Right atrium auricular region (tissue), 2 donors: ENCODE measurements at regions not wholly inside any gene's neighbourhood (a gene's known extent, or its start where the extent isn't known, plus 50 kb on each side); places are given as distances from the start of the nearest gene placed in this dataset.

ENCODE experiments used
- DNase-seq: peaks from one replicate; pipeline ENCODE4 v3.0.0-alpha.2; 2019; ENCODE audit warnings: low spot score
- H3K27ac ChIP-seq, 2 donors: fragments of 200-600 bp; sonication (generic); 1 replicate in 1 of 2; 2 replicates in 1 of 2; pipeline ENCODE4 v1.5.1; 2016 to 2019
- H3K27me3 ChIP-seq, 2 donors: fragments of 200-600 bp; sonication (generic); one replicate each; pipeline versions ENCODE4 v1.5.1 to v1.6.0; 2017 to 2019
- H3K36me3 ChIP-seq: fragments of 200-600 bp; sonication (generic); one replicate; pipeline ENCODE4 v1.5.1; 2016
- H3K4me1 ChIP-seq, 2 donors: fragments of 200-600 bp; sonication (generic); one replicate each; pipeline versions ENCODE4 v1.5.1 to v1.6.0; 2017 to 2019
- H3K4me3 ChIP-seq, 2 donors: fragments of 200-600 bp; sonication (generic); 1 replicate in 1 of 2; 2 replicates in 1 of 2; pipeline ENCODE4 v1.5.1; 2017 to 2019; ENCODE audit warnings: mild to moderate bottlenecking in 1 of 2, moderate library complexity in 1 of 2
- H3K9me3 ChIP-seq, 2 donors: fragments of 200-600 bp; sonication (generic); one replicate each; pipeline ENCODE4 v1.5.1; 2019
- TF ChIP-seq, protein P1 (sequence below), 2 donors: fragments of 200-600 bp; sonication (generic); IDR thresholded peaks; one replicate each; pipeline ENCODE4 v1.5.1; 2019; ENCODE audit warnings: antibody characterized with exemption in 2 of 2

DNA sequence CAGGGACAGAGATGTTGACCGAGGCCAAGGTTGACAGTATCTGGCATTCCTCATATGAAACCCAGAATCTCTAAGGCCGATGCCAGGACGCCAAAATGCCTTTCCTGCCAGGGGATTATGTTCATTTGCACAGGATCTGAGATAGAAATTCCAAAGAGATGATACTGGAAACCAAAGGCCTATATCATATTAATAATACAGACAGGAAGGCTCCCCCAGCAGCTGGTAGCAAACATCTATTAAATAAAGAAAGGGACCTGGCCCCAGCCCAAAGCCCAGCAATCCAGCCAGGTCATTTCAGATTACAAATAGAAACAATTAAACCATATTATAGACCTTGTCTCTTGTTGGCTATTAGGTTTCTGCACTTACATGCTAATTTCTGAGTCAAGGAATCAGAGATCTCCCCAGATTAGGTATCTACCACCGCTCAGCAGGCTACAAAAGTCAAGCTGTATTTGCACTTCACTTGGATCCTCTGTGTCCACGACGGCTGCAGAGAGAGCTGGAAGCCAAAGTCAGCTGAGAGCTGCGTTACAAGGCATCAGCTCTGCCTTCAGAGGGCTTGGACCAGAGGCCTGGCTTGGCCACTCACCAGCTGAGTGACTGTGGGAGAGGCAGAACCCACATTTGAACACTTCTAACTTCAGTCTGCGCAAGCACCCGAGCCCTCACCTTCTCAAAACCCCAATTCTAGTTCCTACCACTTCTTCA is 269.3 kb upstream of the SIX2 start:
- no peak overlapping the region for H3K27ac ChIP-seq
- TF ChIP-seq, protein P1, sequence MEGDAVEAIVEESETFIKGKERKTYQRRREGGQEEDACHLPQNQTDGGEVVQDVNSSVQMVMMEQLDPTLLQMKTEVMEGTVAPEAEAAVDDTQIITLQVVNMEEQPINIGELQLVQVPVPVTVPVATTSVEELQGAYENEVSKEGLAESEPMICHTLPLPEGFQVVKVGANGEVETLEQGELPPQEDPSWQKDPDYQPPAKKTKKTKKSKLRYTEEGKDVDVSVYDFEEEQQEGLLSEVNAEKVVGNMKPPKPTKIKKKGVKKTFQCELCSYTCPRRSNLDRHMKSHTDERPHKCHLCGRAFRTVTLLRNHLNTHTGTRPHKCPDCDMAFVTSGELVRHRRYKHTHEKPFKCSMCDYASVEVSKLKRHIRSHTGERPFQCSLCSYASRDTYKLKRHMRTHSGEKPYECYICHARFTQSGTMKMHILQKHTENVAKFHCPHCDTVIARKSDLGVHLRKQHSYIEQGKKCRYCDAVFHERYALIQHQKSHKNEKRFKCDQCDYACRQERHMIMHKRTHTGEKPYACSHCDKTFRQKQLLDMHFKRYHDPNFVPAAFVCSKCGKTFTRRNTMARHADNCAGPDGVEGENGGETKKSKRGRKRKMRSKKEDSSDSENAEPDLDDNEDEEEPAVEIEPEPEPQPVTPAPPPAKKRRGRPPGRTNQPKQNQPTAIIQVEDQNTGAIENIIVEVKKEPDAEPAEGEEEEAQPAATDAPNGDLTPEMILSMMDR (IDR thresholded peaks at IDR 0.05), result no peak
- H3K27me3 ChIP-seq, result no peaks in the 10 kb centered on the region
- DNase-seq, result no peak
- no peaks in the 10 kb centered on the region for H3K4me1 ChIP-seq
- no peak overlapping the region for H3K4me3 ChIP-seq
- H3K36me3 ChIP-seq, result no peaks in the 10 kb centered on the region
- H3K9me3 ChIP-seq, result no peaks in the 10 kb centered on the region

DNA sequence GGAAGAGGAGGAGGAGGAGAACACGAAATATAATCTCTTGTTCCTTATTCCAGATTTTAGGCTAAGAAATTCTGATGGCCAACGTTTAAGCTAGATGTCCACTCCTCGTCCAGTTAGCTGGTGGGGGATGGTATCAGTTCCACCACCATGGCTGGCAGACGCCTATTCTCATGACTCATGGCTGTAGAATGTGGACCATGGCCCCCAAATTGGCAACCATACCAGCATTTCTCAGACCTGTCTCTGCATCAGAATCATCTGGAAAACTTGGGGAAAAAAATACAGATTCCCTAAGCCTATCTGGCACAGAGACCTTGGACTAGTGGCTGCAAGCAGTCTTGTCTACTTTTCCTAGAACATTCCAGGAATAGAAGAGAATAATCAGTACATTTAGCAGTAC is 267.7 kb upstream of the SIX2 start:
- no peaks in the 10 kb centered on the region for H3K9me3 ChIP-seq
- no peaks in the 10 kb centered on the region for H3K4me1 ChIP-seq
- TF ChIP-seq, protein P1 (IDR thresholded peaks at IDR 0.05), result no peak
- H3K27ac ChIP-seq, result no peak overlapping the region
- H3K27me3 ChIP-seq, result no peaks in the 10 kb centered on the region
- H3K4me3 ChIP-seq, result no peak overlapping the region
- no peak for DNase-seq
- no peaks in the 10 kb centered on the region for H3K36me3 ChIP-seq

DNA sequence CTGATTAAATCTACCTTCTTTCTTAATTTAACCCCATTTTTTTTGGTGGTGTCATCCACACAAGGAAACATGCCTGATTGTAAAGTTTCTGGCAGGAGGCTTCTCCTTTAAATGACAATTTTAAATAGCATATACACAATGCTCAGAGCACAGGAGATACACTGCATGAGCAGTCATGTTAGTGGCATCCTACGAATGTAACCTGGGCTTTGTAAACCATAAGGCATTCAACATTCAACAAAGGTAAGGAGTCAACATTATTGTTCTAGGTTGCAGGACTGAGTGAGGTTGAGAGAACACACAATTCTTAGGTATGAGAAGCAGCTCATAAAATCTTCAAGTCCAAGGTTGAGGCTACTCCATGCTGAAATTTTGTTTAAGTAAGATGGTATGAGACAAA is 266.6 kb upstream of the SIX2 start:
- H3K4me3 ChIP-seq, result no peak overlapping the region
- no peak overlapping the region for H3K27ac ChIP-seq
- no peaks in the 10 kb centered on the region for H3K36me3 ChIP-seq
- no peak for DNase-seq
- H3K4me1 ChIP-seq, result no peaks in the 10 kb centered on the region
- H3K9me3 ChIP-seq, result no peaks in the 10 kb centered on the region
- TF ChIP-seq, protein P1 (IDR thresholded peaks at IDR 0.05), result no peak
- no peaks in the 10 kb centered on the region for H3K27me3 ChIP-seq

DNA sequence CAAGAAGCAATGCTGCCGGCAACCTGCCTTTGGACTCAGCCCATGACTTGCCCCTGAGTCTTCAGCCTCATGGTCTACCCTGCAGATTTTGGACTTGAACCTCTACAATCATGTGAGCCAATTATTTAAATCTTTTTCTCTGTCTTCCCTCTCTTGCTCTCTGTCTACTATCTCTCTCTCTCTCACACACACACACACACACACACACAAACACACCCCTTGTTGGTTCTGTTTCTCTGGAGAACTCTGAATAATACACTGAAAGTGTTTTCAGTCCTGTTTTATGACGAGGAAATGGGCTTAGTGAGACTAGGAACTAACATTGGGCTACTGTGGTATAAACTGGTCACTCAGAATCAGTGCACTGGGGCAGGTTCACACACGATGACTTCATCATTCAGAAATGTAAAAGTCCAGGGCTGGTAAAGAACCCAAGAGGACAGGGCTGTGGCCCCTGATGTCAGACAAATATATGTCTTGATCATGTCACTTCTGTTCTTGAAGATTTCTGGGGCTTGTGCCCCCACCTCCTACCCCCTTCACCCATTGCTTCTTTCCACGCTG is 266.1 kb upstream of the SIX2 start:
- Histone ChIP-seq H3K4me1 (no peaks in the 10 kb centered on the region), H3K27ac (no peak overlapping the region), H3K36me3 (no peaks in the 10 kb centered on the region), H3K9me3 (no peaks in the 10 kb centered on the region), H3K4me3 (no peak overlapping the region), H3K27me3 (no peaks in the 10 kb centered on the region)
- DNase-seq, result no peak
- TF ChIP-seq, protein P1 (IDR thresholded peaks at IDR 0.05), result no peak

DNA sequence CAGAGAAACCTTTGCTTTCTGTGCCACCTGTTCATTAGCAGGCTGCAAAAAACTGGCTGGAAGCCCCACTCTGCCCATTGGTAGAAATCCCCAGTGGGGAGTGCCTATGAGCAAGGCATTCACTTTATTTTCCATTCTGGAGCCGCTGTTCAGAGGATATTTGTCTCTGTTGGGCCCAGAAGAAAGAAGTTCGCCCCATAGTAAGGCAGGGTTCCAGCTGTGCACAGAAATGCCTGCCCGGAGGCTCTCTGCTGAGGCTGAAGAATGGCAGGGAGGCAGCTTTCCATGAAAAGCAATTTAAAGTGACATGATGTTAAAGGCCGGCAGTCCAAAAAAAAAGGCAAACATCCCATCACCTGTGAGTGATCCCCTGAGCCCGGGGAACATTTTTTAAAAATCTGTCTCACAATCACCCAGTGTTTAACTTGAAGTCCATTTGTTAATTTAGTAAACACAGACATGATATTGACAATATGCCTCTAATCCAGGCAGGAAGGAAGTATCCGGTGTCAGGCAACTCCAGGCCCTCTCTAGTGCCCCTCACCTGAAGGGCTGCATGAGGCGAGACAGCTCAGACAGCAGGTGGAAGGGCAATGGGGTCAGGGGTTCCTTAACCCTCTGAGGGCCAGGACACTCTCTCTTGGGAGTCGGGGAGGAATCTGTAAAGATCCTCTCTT is 265.1 kb upstream of the SIX2 start:
- no peak for DNase-seq
- H3K9me3 ChIP-seq, result no peaks in the 10 kb centered on the region
- H3K27ac ChIP-seq, result no peak overlapping the region
- no peaks in the 10 kb centered on the region for H3K4me1 ChIP-seq
- H3K4me3 ChIP-seq, result no peak overlapping the region
- H3K36me3 ChIP-seq, result no peaks in the 10 kb centered on the region
- no peaks in the 10 kb centered on the region for H3K27me3 ChIP-seq
- TF ChIP-seq, protein P1 (IDR thresholded peaks at IDR 0.05), result no peak
